ENCODE measurements at regions not wholly inside any gene's neighbourhood (a gene's known extent, or its start where the extent isn't known, plus 50 kb on each side); places are given as distances from the start of the nearest gene placed in this dataset.

DNA sequence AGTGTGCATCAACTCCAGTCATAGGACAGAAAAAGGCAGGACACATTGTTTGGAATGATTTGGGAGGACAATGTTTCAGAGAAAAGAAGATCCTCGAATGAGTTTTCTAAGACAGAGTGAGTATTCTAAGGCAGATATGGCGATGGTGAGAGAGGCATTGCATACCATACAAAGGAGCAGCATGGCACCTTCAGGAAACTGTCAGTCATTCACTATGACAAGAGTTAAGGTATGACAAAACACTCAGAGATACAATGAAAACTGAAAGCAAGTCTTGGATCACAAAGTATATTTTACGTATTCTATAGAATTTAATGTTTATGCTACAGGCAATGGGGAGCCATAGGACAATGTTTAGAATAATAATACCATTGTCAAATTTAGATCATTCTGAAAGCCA, 337.4 kb upstream of the LYPLAL1 start:
- no peak for DNase-seq

DNA sequence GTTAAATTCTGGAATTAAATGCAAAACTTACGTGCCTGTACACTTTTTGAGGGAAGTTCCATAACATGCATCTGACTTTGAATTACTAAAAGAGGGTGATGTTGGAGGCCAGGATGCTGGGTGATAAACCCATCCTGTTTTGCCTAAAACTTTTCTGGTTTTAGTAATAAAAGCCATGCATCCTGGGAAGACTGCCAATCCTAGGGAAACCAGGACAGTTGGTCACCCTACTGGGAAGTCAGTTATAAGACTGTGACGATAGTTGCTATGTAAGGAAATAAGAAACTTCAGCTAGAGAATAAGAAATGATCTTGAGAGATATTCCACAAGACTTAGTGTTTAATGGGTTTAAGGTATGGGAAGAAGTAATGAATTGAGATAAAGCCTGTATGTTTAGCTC, 336.6 kb upstream of the LYPLAL1 start:
- DNase-seq = no peak

DNA sequence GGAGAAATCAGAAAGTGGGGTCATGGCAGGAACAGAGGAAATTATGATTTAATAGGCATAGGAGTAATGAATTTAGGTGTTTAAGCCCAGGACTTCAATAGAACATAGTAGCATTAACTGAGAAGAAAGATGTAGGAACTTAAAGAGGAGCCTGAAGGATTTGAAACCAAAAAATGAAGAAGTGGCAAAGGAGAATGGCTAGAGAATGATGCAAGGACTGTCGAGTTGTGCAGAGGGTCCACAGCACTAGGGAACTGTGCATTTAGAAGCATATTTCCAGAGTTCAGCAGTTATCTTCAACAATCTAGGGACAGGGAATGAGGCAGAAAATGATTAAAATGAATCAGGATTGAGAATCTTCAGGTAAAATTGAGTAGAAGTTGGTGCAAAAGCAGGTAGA, 328.1 kb upstream of the LYPLAL1 start:
- DNase-seq = no peak

DNA sequence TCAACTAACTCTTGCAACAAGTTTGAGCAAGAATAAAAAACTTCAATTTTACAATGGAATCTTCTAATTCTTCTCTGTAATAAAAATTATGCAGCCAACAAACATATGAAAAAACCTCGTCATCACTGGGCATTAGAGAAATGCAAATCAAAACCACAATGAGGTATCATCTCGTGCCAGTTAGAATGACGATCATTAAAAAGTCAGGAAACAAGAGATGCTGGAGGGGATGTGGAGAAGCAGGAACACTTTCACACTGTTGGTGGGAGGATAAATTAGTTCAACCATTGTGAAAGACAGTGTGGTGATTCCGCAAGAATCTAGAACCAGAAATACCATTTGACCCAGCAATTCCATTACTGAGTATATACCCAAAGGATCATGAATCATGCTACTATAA, 327.5 kb upstream of the LYPLAL1 start:
- no peak for DNase-seq

DNA sequence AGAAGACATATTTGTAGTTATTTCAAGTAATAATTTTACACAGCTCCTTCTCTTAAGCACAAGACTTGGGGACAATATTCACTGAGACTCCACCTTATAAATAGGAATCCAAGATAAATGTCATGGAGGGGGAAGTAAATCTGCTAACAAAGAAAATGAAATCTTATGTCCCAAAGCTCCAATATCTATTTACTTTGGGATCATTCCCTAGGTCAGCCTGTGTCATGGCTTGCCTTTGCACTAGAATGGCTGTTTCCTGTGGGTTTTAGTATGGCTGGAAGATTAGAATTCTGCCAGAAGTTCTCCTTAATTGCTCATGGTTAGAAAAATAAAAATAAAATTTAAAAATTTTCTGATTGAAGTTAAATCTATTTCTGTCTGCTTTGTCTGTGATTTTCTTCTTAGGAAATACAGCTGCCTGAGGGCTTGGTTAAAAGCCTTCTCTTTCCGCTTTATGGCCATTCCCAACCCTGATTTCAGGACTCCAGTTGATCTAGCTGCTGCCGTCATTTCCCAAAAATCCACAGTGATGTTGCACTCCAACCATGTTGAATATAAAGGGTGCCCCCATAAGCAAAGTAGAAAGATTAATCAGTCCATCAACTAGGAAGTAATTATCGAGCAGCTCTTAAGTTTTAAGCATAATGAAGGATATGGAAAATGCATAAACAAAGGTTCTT, 326.4 kb upstream of the LYPLAL1 start:
- no peak for DNase-seq

DNA sequence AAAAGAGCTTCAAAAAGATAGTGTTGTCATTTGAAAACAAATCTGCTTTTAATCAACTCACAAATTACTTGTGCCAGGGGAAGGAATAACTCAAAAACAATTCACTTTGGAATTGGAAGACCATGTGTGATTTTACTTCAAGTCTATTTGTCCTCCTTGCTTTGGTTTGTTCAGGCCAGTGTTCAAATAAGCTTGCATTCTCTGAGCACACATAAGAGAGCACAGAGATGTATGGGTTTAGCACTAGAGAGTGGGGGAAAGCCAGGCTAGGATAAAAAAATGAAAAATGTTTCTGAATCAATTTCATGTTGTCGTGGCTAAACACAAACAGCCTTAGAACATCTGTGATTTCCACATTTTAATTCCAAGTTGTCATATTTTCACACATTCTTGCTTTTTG, 325.7 kb upstream of the LYPLAL1 start:
- no peak for DNase-seq

DNA sequence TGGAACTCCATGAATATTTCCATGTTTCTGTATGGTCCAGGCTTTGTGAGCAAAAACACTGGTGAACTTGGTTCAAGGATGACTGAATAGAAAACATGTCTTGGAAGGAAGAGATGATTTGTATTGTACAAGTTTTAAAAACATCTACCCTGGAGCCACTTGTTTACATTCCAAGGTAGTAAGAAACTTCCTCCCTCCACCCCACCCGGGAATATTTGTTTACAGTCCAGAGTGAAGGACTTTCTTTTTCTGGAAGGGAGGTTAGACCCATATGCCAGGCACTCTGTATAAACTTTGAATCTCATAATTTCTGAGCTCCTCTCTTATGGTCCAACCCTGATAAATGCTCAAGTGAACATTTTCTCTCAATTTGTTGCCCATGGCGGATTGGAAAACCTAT, 323.3 kb upstream of the LYPLAL1 start:
- no peak for DNase-seq

DNA sequence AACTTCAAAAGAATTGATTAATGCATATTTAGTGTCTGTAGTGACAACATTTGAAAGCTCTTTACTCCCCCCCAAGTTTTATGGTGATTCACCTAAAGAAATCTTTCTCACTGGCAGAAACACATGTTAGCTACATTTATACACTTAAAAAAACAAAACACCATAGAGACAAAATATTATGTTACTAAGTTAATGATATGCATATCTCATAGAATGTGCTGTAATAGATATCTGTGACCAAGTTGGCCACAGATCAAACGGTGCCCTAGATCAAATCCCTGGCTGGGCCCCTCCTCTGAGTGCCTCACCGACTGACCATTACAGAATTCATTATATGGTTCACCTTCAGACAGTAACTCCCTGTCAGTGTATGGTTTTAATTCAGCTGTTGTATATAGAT, 322.1 kb upstream of the LYPLAL1 start:
- no peak for DNase-seq

DNA sequence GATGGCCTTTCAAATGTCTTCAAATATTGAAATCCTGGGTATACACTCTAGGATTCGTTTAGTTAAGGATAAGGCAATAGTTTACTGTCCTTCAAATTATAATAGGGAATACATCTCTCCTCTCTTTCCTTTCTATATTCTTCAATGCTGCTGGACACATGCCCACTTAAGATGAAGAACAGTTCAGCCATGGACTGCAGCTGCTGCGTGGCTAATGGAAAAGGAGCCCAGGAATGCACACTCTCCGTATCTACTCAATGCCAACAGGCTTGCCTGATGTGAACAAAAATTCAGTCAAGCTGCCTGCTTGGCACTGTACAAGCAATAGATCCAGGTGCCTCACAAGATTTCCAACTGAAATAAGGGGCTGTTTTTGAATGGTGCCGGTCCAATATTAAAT, 321.2 kb upstream of the LYPLAL1 start:
- DNase-seq = no peak

DNA sequence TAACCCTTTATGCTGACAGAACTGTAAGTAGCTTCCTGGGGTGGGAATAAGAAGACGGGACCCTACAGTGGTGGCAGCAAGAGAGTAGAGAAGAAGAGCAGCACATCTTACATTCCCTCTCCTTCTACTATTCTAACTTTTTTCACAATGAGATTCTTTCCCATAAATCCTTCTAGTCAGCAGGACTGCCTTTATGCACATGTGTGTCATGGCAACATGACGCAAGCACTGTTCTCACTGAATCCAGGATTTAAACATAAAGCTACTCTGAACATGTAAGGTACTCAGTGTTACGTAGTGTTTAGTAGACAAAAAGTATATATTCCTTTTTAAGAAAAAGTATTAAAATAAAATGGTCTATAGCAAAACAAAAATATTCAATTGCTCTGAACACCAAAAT, 309.7 kb upstream of the LYPLAL1 start:
- DNase-seq = no peak

DNA sequence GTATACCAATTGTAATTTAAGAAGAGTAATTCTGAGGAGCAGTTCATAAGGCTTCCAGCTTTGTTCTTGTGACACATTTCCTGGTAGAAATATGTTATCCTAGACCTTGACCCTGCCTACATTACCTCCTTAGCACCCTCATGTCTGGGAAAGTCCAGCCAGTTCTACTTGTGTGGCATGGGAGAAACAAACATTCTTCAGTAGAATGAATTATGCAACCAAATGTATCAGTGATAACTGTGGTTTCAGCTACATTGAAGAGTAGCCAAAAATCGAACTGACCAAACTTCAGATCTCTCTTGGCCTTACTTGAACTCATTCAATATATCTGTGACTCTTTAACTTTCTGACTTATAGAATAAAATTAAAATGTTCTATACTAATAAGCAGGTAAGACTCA, 308.1 kb upstream of the LYPLAL1 start:
- no peak for DNase-seq

DNA sequence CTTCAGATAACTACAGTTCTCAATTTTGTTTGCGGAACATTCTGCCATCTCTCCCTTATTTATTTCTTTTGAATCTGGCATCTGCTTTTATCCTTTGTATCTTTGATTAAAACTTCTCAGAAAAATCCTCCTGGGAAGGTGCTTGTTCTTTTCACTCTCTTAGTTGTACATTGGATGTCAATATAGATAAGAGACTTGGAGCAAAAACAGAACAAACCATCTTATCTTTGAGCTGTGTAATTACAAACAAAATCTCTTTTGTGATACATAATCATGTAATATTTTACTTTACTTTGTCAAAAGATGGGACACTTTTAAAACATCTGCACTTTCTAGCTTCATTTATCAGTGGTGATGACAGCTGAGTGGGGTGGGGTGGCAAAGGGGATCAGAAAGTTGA, 307.2 kb upstream of the LYPLAL1 start:
- no peak for DNase-seq

DNA sequence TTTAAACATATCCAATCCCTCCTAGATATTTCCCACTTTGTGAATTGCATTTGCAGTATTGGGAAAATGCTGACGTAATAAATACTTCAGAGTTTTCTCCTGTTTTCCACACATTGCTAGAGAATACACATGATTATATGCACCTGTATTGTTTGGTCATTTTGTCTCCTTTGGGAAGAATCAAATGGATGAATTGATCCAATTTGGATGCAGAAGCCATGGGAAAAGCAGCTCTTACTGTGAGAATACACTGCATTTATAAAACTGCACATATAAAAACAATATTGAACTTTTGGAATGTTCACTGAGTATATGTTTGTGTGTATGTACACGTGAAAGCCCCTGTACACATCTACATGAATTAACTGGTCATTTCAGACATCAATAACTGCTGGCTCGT, 306.6 kb upstream of the LYPLAL1 start:
- no peak for DNase-seq

DNA sequence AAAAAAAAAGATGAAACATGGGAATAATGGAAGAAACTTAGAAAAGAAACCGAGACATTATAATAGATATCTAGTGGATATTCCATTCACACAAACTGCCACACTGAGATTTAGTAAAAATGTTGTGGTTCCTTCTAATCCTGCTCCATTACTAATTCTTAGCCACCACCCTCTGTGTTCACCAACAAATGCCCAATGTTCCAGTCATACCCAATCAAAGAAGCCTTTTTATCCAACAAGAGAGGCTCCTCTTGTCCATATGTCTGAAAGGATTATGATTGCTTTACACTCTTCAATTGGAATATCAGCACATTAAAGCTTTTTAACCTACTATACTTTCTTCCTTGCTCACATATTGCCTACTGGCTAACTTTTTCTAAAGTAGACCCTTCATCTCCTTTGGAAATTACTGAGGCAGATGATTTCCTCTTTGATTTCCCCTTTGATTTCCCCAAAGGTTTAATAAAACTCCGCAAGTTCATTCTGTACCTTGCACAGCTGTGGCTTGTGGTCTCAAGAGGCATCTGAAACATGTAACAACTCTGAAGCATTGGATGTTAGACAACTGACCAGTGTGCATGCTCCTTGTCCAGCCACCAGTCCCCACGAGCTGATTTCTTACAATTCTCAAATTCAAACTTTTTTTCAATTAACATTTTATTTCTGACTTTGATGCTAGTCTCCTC, 305.6 kb upstream of the LYPLAL1 start:
- no peak for DNase-seq

DNA sequence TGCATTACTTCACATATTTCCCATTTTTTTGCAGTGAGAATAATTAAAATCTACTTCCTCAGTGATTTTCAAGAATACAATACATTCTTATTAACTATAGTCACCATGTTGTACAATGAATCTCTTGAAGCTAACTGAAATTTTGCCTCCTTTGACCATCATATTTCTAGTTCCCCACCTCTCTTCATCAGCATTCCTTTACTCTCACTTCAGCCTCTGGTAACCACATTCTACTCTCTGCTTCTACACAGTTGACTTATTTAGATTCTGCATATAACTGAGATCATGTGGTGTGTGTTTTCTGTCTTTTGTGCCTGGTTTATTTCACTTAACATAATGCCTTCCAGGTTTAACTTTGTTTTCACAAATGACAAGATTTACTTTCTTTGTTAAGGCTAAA, 304.4 kb upstream of the LYPLAL1 start:
- DNase-seq = no peak

DNA sequence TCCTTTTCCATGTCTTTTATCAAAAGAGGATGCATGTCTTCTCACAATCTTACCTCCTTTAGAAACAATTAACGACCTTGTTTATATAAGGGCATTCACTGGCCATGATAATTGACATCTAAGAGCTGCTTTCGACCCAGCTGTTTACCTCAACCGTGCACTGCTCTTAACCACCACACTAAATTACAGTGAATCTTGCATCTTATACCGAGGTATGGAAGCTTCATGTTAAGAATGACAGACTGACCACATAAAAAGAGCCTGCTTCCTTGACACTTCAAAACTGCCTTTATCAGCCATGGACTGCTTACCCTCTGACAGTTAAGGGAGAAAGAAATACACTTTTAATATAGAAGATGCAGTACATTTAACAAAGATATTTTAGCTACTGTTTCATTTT, 301.7 kb upstream of the LYPLAL1 start:
- no peak for DNase-seq

DNA sequence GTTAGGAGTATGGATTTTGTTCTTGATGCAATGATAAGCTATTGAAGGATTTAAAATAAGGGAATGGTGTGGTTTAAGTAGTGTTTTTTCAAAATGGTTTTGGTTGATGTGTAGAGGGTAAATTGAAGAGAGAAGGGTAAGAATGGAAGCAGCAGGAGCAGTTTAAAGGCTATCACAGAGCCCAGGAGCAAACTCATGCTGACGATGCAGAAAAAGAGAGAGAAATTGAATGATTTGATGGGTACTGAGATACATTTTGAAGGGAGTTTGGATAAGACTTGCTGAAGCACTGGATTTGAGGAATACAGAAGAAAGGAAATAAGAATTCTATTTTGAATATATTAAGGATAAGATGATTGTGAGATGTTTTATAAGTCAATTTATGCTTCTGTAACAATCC, 300.8 kb upstream of the LYPLAL1 start:
- no peak for DNase-seq

DNA sequence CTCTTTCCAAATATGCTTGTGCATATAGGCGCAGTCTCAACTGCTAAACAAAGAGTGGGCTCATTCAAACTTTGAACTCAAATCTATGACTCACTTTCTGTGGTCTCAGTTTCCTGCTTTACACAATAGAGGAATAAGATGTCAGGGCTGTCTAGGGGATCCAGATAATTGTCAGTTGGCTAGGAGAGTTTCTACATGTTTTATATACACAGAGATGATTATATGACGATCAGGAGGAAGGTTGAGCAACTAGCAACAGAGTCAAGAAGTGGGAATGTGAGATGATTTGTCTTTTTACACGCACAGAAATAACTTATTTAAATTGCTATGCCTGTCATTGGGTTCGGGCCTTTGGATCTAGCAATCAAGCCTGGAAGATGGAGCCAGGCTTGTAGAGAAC, 299.4 kb upstream of the LYPLAL1 start:
- no peak for DNase-seq

DNA sequence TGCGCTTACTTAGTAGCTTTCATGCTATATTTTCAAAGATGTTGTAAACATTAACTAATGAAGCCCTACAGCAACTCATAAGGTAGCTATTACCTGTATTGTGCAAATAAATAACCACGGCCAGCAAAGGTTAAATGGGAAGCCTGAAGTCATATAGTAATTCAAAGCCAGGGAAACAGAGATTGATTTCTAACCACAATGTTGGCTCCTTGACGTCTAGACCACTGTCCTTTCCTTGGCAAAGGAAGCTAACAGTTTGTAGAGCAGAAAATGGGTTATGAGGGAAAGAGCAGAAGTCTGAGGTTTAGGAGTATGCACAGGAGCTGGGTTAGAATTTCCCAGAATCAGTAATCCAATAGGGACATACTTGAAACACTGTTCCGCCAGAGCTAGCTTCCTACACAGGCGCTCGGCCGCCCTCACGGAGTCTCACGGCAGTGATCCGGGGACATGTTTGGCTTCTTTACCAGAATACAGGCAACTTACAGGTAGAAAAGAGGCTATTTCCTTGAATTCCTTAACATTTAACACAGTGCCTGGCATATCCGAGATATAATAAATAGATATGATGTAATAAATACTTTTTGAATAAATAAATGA, 298.8 kb upstream of the LYPLAL1 start:
- no peak for DNase-seq

DNA sequence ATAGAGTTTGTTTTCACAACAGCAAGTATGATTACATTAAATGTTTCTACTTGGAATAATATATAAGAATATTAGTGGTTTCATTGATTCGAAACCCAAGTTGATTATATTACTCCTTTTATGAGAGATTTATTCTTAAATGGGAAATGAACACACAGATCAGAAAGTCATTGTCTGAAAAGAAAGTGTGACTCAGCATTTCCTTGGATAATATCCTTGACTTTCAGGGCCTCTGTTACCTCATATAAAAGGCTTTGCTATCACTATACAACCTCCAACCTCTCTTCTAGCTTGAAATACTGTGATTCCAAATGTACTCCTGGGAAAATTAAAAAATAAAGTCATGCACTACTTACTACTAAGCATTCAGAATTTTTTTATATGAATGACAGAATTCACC, 295.3 kb upstream of the LYPLAL1 start:
- no peak for DNase-seq

DNA sequence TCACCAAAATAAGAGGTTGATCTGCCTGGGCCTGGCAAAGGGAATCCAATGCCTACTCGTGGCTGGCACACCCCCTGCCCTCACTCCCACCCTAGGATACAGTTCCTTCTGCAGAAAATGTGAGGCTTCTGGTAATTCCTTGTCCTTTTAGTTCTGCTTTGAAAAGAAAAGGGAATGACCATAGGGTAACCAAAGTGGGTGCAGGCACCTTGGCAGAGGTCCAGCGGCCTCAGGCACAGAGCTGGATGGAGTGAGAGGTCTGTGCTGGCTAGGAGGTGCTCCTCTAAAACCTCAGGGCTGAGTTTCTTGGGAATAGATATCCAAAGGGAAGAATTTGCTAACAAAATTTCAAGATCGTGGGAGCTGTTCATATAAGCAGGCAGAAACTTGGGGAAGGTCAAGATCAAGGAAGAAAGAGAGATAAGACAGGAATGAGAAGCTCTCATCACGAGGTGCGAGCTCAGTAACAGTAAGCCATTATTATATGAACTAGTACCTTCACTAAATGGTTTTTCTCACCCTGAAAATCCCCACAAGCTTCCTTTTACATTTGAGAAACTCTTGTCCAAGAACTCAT, 293.1 kb upstream of the LYPLAL1 start:
- no peak for DNase-seq

DNA sequence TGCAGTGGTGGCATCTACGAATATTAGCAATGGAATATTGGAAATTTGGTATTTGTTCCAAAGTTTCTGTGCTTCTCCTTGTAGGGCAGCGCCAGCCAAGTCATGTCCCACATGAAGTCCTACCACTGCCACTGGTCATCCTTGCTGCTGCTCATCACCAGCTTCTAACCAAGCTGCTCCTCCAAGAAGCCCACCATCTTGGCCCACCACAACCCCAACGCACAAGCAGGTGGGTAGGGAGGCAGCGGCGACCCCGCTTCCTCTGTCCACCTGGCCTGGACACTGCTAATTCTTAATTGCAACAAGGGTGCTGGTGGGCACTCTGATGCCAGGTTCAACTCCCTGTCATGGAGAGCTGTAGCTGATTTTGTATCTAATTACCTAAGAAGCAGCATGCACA, 291.2 kb upstream of the LYPLAL1 start:
- DNase-seq = no peak

DNA sequence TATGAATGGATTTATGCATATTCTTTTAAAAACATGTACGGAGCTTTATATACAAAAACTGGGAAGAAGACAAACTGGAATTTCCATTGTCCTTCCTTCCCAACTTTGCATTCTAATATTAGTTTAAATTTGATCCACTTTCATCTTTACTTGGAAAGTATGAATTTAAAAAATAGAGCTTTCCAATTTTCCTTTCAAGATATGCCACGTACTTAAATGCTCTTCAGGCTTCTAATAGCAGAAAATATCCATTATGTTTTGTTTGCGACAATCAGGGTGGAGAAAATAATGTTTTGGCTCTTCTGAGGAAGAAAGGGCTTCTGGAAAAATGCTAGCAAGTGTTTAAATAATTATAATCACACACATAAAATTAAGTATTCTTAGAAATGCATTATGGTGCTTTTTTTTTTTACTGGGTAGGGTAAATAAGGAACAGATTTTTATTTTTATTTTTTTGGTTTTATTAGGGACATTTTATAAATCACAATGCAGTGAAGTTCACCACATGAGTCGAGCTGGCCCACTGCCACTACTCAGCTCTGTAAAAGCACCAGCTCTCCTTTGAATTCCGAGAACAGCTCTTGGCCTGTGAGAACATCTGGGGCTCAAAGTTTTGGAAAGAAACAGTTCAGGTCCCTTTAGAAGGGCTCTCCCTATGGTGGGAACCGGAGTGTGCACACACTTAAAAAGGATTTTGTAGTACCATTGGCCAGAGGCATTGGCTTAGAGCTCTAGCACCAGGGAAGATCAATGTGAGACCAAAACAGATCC, 287.4 kb upstream of the LYPLAL1 start:
- no peak for DNase-seq

Data from activated CD8-positive, alpha-beta memory T cell treated with anti-CD3 and anti-CD28 coated beads, Interleukin-2, amount 50 U/mL, for 48 hours (primary cell).